ENCODE measurements at regions not wholly inside any gene's neighbourhood (a gene's known extent, or its start where the extent isn't known, plus 50 kb on each side); places are given as distances from the start of the nearest gene placed in this dataset.

- TF ChIP-seq CTCF (IDR thresholded peaks at IDR 0.05) (no peak), POLR2A (IDR thresholded peaks at IDR 0.05) (no peak)
These were observed 80.6 kb downstream of the BMP2 start for GRCh38 chr20:6848041-6848440.

Measured in Peyer's patch (tissue), 4 donors.